Hippocampal formation (tissue), 2 donors: ENCODE measurements at regions not wholly inside any gene's neighbourhood (a gene's known extent, or its start where the extent isn't known, plus 50 kb on each side); places are given as distances from the start of the nearest gene placed in this dataset.

Source experiments
- DNase-seq, 2 donors: peaks; one replicate each; lab custom pipeline; 2025; lab: John Stamatoyannopoulos, UW

GRCh38 chr4:41427931-41428600 is 109.9 kb upstream of the LIMCH1 start:
- no peak for DNase-seq

- DNase-seq = no peak
These were observed 109.2 kb upstream of the LIMCH1 start for GRCh38 chr4:41428601-41429279.

GRCh38 chr4:41429280-41429669 is 108.7 kb upstream of the LIMCH1 start:
- DNase-seq = no peak

- DNase-seq = no peak
These were observed 107.2 kb upstream of the LIMCH1 start for GRCh38 chr4:41430792-41431191.

GRCh38 chr4:41431276-41431675 is 106.7 kb upstream of the LIMCH1 start:
- DNase-seq = no peak

GRCh38 chr4:41432219-41432618 is 105.7 kb upstream of the LIMCH1 start:
- DNase-seq = no peak

- DNase-seq = peak in 1 of 2 donors; percentile 69
These were observed 105.1 kb upstream of the LIMCH1 start for GRCh38 chr4:41432881-41433280.

GRCh38 chr4:41433361-41433760 is 104.6 kb upstream of the LIMCH1 start:
- no peak for DNase-seq

- DNase-seq = no peak
These were observed 102.4 kb upstream of the LIMCH1 start for GRCh38 chr4:41435510-41435909.

GRCh38 chr4:41436419-41436818 is 101.5 kb upstream of the LIMCH1 start:
- DNase-seq = no peak

GRCh38 chr4:41437111-41437536 is 100.8 kb upstream of the LIMCH1 start:
- no peak for DNase-seq

GRCh38 chr4:41438931-41439297 is 99.0 kb upstream of the LIMCH1 start:
- DNase-seq = no peak

- no peak for DNase-seq
These were observed 95.1 kb upstream of the LIMCH1 start for GRCh38 chr4:41442810-41443209.

GRCh38 chr4:41443340-41444079 is 94.4 kb upstream of the LIMCH1 start:
- no peak for DNase-seq

GRCh38 chr4:41446391-41446790 is 91.6 kb upstream of the LIMCH1 start:
- DNase-seq = no peak

- DNase-seq = no peak
These were observed 90.8 kb upstream of the LIMCH1 start for GRCh38 chr4:41446981-41447725.

- no peak for DNase-seq
These were observed 89.0 kb upstream of the LIMCH1 start for GRCh38 chr4:41448934-41449333.

GRCh38 chr4:41451961-41452360 is 86.0 kb upstream of the LIMCH1 start:
- no peak for DNase-seq

- no peak for DNase-seq
These were observed 85.3 kb upstream of the LIMCH1 start for GRCh38 chr4:41452484-41453225.

- DNase-seq = no peak
These were observed 83.5 kb upstream of the LIMCH1 start for GRCh38 chr4:41454423-41454822.

GRCh38 chr4:41455206-41455605 is 82.8 kb upstream of the LIMCH1 start:
- DNase-seq = no peak
